ENCODE measurements at regions not wholly inside any gene's neighbourhood (a gene's known extent, or its start where the extent isn't known, plus 50 kb on each side); places are given as distances from the start of the nearest gene placed in this dataset.

DNA sequence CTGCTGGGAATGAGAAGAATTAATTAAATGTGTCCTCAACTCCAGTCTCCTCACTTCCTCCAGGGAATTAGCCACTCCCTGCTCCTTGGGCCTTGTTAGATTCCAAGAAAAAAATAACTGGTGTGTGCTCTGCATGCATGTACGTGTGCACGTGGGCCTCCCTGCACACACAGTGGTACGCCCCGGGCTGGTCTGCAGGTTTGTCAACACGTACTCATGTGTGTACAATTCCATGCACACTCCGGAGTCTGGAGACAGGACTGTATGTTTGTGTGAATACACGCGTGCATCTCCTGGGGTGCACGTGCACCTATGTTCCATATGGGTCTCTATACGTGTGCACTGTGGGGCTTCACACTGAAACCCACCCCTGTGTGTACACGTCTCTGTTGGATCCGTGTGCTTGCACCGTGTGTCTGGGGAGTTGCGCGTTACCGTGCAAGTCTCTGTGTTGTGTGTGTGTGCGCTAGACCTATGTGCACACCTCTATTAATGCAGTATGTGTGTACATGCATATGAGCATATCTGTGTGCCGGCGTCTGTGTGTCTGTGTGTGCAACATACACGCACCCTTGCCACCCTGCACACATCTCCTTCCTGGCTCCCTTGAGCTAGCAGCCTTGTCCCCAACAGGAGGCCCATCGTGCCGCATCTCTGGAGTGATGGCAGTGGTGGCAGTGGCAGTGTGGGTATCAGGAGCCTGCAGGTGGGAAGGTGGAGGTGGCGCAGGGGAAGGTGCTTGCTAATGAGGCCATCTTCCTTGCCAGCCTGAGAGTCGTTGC lies 210.1 kb downstream of the TBC1D2B start:
- H3K36me3 ChIP-seq (ENCODE audit: control insufficient read depth in 2 of 3, insufficient read depth in 3 of 3, low read length in 3 of 3): no peaks in the 10 kb centered on the region
- no peaks in the 10 kb centered on the region for H3K9me3 ChIP-seq (ENCODE audit: control insufficient read depth in 2 of 3, insufficient read depth in 1 of 3, low read length in 3 of 3)
- intact Hi-C loops (cut with DNase I): no loop called here
- H3K4me1 ChIP-seq (ENCODE audit: control insufficient read depth in 2 of 3, insufficient read depth in 2 of 3, low read depth in 1 of 3, low read length in 3 of 3): no peaks in the 10 kb centered on the region
- DNase-seq (peak in 2 of 5 donors; percentile 34 to 62), FAIRE-seq (no peak)
- TF ChIP-seq, protein P1, sequence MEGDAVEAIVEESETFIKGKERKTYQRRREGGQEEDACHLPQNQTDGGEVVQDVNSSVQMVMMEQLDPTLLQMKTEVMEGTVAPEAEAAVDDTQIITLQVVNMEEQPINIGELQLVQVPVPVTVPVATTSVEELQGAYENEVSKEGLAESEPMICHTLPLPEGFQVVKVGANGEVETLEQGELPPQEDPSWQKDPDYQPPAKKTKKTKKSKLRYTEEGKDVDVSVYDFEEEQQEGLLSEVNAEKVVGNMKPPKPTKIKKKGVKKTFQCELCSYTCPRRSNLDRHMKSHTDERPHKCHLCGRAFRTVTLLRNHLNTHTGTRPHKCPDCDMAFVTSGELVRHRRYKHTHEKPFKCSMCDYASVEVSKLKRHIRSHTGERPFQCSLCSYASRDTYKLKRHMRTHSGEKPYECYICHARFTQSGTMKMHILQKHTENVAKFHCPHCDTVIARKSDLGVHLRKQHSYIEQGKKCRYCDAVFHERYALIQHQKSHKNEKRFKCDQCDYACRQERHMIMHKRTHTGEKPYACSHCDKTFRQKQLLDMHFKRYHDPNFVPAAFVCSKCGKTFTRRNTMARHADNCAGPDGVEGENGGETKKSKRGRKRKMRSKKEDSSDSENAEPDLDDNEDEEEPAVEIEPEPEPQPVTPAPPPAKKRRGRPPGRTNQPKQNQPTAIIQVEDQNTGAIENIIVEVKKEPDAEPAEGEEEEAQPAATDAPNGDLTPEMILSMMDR (IDR thresholded peaks at IDR 0.05; ENCODE audit: borderline replicate concordance, extremely low read depth, insufficient read depth): no peak
- H3K9ac ChIP-seq (ENCODE audit: low read length in 3 of 3): no peak overlapping the region
- H3K27ac ChIP-seq (ENCODE audit: low read depth in 2 of 2, low read length in 2 of 2): no peak overlapping the region
- no peaks in the 10 kb centered on the region for H3K27me3 ChIP-seq (ENCODE audit: control insufficient read depth, insufficient read depth, low read length)
- no peak overlapping the region for H3K4me3 ChIP-seq (ENCODE audit: low read length in 3 of 3)

DNA sequence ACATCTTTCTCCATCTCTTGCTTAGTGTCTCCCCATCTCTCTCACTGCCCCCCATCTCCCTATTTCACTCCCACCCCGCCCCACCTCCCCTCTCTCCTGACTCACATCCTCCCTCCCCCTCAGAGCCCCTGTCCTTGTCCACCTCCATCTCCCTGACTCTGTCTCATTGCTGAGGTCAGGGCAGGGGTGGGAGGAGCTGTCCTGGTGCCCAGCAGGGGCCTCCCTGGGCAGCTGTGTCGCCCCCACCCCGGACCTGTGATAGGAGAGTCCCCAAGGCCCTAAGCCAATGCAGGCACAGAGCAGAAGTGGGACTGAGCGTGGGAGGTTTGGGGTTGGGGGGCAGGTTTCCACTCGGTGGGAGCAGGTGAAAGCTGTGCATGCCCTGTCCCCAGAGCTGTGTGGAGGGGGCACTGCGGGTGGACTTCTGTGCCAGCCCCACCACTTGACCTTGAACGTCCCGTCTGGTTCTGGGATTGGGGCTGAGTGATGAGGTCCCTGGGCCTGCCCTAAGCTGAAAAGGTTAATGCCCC lies 210.8 kb downstream of the TBC1D2B start:
- Histone ChIP-seq H3K4me1 (ENCODE audit: control insufficient read depth in 2 of 3, insufficient read depth in 2 of 3, low read depth in 1 of 3, low read length in 3 of 3) (no peaks in the 10 kb centered on the region), H3K4me3 (ENCODE audit: low read length in 3 of 3) (no peak overlapping the region), H3K9ac (ENCODE audit: low read length in 3 of 3) (no peak overlapping the region), H3K27me3 (ENCODE audit: control insufficient read depth, insufficient read depth, low read length) (no peaks in the 10 kb centered on the region), H3K27ac (ENCODE audit: low read depth in 2 of 2, low read length in 2 of 2) (no peak overlapping the region), H3K36me3 (ENCODE audit: control insufficient read depth in 2 of 3, insufficient read depth in 3 of 3, low read length in 3 of 3) (no peaks in the 10 kb centered on the region), H3K9me3 (ENCODE audit: control insufficient read depth in 2 of 3, insufficient read depth in 1 of 3, low read length in 3 of 3) (no peaks in the 10 kb centered on the region)
- TF ChIP-seq, protein P1 (IDR thresholded peaks at IDR 0.05; ENCODE audit: borderline replicate concordance, extremely low read depth, insufficient read depth): no peak
- DNase-seq: peak in 2 of 5 donors; percentile 45 to 58
- intact Hi-C loops (cut with DNase I): no loop called here
- no peak for FAIRE-seq

DNA sequence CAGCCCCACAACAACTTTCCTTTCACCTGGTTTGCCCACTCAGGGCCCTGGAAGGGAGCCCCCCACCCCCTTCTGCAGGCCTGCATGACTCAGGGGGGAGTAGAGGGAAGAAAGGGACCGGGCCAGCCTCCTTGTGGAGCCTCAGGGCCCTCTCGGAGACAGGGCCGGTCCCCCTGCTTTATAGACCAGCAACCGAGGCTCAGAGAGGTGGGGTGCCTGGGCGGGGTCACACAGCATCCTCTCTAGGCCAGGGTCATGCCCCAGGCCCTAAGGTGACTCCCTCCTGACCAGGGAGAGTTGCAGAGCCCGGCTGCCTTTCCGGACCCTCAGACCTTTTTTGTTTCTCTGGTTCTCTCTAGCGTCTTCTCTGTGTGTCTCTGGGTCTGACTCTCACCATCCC lies 211.3 kb downstream of the TBC1D2B start:
- no peaks in the 10 kb centered on the region for H3K4me1 ChIP-seq (ENCODE audit: control insufficient read depth in 2 of 3, insufficient read depth in 2 of 3, low read depth in 1 of 3, low read length in 3 of 3)
- no peak overlapping the region for H3K4me3 ChIP-seq (ENCODE audit: low read length in 3 of 3)
- TF ChIP-seq, protein P1 (IDR thresholded peaks at IDR 0.05; ENCODE audit: borderline replicate concordance, extremely low read depth, insufficient read depth): no peak
- intact Hi-C loops (cut with DNase I): no loop called here
- no peaks in the 10 kb centered on the region for H3K36me3 ChIP-seq (ENCODE audit: control insufficient read depth in 2 of 3, insufficient read depth in 3 of 3, low read length in 3 of 3)
- H3K9ac ChIP-seq (ENCODE audit: low read length in 3 of 3): no peak overlapping the region
- H3K27ac ChIP-seq (ENCODE audit: low read depth in 2 of 2, low read length in 2 of 2): no peak overlapping the region
- no peaks in the 10 kb centered on the region for H3K9me3 ChIP-seq (ENCODE audit: control insufficient read depth in 2 of 3, insufficient read depth in 1 of 3, low read length in 3 of 3)
- no peaks in the 10 kb centered on the region for H3K27me3 ChIP-seq (ENCODE audit: control insufficient read depth, insufficient read depth, low read length)
- no peak for FAIRE-seq
- DNase-seq: peak in 2 of 5 donors; percentile 41 to 47

Data from kidney (tissue), 13 donors.